CD4-positive, alpha-beta T cell treated with Interleukin-15 for 1 hour (primary cell): ENCODE measurements at regions not wholly inside any gene's neighbourhood (a gene's known extent, or its start where the extent isn't known, plus 50 kb on each side); places are given as distances from the start of the nearest gene placed in this dataset.
A peak's percentile ranks its signal among the peaks of the same experiment; 100 is the strongest.
"Not testable (repeated sequence)": the region's sequence is repeated elsewhere in the genome, so short reads cannot be mapped to it uniquely, and the experiment has no call there.

ENCODE experiments used
- DNase-seq: peaks from one replicate; pipeline ENCODE4 v3.0.0-alpha.2; 2020

DNA sequence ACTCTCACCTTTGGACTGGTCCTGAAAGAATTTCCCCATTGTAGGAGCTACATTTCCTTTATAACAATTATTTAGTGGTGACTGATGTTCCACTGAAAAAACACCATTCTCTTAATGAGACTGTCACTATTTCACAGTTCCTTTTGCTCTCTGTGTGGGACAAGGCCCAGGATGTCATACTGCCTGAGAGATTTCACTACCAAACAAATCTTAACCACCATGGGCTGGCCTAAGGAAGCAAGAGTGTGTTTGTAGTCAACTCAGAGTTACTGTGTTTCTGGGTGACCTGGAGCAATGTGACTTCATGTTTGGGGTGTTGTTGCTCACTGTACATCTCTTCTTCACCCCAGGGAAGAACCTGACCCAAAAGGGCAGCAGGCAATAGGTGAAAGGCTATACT is 50.1 kb upstream of the ZNF608 start:
- DNase-seq: no peak

- DNase-seq: no peak
Observed at GRCh38 chr5:124797665-124798087, 51.2 kb upstream of the ZNF608 start.

GRCh38 chr5:124798890-124799289 is 52.5 kb upstream of the ZNF608 start:
- no peak for DNase-seq

DNA sequence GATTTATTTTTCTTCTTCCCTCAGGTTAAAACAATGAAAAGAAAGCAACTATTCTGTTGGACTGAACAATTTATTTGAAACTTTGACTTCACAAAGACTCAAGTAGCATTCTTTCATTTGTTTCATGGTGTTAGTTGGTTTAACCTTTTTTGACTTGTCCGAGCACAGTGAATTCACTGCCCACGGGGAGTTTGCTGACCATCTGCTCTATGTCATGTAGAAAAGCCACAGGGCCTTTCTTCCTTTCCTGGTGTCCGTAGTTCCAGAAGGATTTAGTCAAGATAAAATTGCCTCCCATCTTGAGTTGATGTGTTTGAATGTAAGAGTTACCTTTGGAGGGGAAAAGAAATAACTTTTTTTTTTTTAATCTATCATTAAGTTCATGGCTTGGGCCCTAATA is 55.1 kb upstream of the ZNF608 start:
- DNase-seq: no peak

GRCh38 chr5:124803617-124804323 is 57.3 kb upstream of the ZNF608 start:
- DNase-seq: no peak

GRCh38 chr5:124806026-124806372 is 59.6 kb upstream of the ZNF608 start:
- no peak for DNase-seq

GRCh38 chr5:124806373-124807077 is 60.1 kb upstream of the ZNF608 start:
- DNase-seq: no peak

DNA sequence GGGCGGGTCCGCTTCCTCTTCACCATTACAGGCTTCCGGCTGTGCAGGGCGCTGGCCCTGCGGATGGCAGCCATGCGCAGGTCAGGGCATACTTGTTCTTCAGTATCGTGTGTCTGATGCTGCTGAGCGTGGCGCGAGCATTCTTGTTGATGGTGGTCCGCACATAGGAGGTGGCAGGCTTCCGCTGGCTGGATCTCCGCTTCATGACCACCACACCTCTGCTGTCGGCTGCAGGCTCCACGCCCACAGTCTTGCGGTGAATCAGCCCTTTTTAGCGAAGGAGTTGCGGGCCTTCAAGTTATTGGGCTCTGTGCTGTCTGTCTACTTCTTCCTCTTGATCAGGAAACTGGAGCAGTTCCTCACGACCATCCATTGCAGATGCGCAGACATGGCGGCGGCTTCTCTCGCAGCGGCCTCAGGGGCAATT is 62.4 kb upstream of the ZNF608 start:
- DNase-seq: no peak

GRCh38 chr5:124810396-124811006 is 64.1 kb upstream of the ZNF608 start:
- no peak for DNase-seq

GRCh38 chr5:124812771-124813358 is 66.4 kb upstream of the ZNF608 start:
- no peak for DNase-seq

DNA sequence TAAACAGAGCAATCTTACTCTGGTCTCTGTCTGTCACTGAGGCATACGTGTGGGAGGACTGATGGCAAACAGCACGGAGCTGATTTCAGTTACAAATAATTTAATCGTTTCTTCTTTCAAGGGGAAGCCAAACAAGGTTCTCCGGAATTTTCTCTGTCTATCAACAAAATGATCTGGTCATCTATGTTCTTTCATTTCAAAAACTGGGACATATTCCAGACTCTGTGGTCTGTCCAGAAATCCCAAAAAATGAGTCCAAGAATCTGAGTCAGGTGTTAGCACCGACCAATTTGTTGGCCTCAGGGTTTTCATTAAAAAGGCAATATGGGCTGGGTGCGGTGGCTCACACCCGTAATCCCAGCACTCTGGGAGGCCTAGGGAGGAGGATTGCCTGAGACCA is 69.9 kb upstream of the ZNF608 start:
- DNase-seq: no peak

DNA sequence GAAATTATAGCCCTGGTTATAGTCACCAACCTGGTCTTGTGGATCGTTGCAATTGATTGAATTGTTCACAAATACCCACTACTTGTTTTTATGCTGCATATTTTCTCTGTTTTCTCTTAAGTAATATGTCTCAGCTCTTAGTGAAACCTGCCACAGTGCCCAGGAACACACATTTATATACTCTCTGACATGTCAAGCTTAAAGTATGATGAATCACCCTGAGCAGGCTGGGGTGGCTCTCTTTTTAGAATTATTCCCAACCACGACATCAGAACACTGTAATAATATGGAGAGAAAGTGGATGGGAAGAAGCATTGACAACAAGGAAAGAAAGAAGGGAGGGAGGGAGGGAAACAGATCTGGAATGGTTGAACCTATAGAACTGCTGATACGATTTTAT is 72.8 kb upstream of the ZNF608 start:
- DNase-seq: no peak

- no peak for DNase-seq
Observed at GRCh38 chr5:124822647-124823046, 76.2 kb upstream of the ZNF608 start.

DNA sequence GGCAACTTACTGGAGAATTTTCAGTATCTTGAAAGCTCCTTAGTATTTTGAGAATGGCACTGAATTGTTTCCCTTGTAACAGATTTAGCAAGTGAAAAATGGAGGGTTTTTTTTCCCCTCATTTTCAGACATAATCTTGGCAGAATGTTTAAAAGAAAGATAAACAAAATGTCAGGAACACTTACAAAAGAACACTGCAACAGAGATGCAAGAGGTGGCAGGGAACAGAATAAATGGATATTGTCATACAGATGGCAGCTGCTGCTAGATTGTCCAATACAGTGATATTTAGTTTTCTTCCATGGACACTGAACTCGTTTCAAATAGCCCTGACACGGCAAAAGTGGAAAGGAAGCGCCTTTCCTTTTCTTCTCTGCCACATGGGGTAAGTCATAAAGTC is 76.9 kb upstream of the ZNF608 start:
- no peak for DNase-seq

DNA sequence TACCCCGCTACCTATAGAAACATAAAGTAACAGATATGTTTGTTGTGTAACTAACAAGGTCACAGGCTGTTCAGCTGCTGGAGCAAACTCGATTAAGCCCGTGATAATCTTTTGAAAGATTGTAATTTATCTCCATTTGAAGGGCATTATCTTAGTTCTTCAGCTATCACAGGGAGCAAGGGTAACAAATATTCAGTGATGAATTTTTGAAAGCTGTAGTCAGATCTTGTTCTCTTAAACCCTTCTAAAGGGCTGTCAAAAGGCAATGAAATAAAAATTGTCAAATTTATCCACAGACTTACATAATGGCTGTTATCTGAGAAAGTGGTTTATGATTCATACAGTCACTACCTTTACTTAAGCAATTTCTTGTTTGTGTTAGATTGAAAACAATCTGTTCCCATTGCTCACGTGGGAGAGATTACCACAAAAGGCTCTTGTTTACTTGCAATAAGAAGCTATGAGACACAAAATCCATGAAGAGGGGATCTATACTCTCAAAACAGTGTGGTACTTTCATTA is 78.3 kb upstream of the ZNF608 start:
- no peak for DNase-seq

DNA sequence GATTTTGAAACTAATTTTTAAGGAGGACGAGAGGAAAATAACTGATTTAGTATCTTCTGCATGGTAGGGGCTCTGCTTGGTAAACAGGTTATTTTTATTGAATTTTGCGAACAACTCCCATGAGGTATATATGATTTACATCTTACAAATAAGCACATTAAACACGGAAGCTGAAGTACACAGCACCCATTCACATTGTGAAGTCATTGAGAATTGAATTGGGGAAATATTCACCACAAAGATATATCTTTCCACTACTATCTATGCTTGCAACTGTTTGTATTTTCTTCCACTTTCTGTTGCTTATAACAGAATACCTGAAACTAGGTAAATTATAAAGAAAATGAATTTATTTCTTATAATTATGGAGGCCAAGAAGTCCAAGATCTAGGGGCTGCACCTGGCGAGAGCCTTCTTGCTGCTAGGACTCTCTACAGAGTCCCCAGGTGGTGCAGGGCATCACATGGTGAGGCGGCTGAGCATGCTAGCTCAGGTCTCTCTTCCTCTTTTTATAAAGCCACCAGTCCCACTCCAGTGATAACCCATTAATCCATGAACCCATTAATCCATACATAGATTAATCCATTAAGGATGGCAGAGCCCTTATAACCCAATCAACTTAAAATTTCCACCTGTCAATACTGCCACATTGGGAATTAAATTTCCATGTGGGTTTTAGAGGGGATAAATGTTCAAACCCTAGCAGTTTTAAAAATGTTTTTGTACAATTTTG is 79.0 kb upstream of the ZNF608 start:
- DNase-seq: peak; percentile 44

DNA sequence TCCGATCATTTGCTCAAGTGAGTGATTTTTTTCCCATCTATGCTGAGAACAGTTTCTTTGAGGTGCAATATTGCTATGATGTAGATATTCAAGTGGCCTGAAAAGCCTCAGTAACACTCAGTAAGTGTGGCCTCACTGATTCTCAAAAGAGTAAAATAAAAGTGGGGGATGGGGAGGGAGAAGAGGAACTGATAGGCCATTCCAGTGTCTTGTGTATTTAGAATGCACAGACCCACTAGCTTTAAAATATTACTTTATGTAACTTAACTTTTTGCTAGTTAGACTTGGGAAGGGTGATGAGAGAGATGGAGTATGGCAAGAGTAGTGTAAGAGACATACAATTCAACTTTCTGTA is 79.5 kb upstream of the ZNF608 start:
- no peak for DNase-seq

GRCh38 chr5:124828731-124829234 is 82.3 kb upstream of the ZNF608 start:
- no peak for DNase-seq

- DNase-seq: no peak
Observed at GRCh38 chr5:124831687-124832240, 85.3 kb upstream of the ZNF608 start.

GRCh38 chr5:124832510-124832909 is 86.1 kb upstream of the ZNF608 start:
- no peak for DNase-seq

DNA sequence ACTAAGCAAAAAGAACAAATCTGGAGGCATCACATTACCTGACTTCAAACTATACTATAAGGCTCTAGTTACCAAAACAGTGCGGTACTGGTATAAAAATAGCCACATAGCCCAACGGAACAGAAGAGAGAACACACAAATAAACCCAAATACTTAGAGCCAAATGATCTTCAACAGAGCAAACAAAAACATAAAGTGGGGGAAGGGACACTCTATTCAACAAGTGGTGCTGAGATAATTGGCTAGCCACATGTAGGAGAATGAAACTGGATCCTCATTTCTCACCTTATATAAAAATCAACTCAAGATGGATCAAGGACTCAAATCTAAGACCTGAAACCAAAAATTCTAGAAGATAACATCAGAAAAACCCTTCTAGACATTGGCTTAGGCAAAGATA is 89.9 kb upstream of the ZNF608 start:
- DNase-seq: not testable (repeated sequence)

DNA sequence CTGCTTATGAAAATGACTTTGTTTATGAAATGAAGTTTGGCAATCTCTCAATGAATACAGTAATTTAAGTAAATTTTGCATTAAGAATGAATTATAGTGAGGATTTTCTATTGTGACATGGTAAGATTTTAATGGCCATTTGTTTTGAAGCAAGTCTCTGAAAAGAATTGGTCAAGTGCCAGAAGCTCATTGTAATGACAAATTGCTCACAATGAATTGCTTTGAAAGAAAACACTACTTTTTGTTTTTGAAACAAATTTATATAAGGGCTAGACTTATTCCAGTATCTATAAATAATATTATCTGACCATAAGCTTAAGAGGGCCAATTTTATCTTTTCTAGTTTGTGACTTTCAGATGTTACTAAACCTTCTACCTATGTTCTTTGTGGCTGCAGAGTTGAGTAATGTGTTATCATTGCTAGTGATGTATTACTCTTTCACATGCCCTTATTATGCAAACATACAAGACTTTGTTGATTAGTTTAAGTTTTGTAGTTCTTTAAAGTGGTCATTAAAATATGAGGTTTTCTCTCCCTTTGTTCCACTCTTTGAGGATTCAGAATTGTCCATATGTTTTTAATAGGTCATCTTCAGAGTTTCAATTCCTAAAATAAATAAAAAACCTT is 93.0 kb upstream of the ZNF608 start:
- DNase-seq: no peak
